Astrocyte (in vitro differentiated cells and primary cell): ENCODE measurements at regions not wholly inside any gene's neighbourhood (a gene's known extent, or its start where the extent isn't known, plus 50 kb on each side); places are given as distances from the start of the nearest gene placed in this dataset.
A peak's percentile ranks its signal among the peaks of the same experiment; 100 is the strongest.

Source experiments
- DNase-seq: peaks from one replicate; pipeline ENCODE4 v3.0.0-alpha.2; 2010; ENCODE audit warnings: low read depth
- FAIRE-seq: peaks from 2 replicates; lab custom pipeline; 2011; peaks lifted over from hg19 to GRCh38; lab: Jason Lieb, UNC
- H2AFZ ChIP-seq: 2 replicates; pipeline ENCODE4 v1.6.0; 2012; ENCODE audit warnings: low read depth, low read length, inconsistent platforms
- H3K27ac ChIP-seq: 2 replicates; pipeline ENCODE4 v1.5.1; 2011; ENCODE audit warnings: low read depth, low read length, inconsistent platforms
- H3K27me3 ChIP-seq: 2 replicates; pipeline ENCODE4 v1.6.0; 2011; ENCODE audit warnings: low read length, inconsistent platforms; ENCODE audit not compliant: insufficient read depth
- H3K36me3 ChIP-seq: 2 replicates; pipeline ENCODE4 v1.5.1; 2011; ENCODE audit warnings: low read length, inconsistent platforms; ENCODE audit not compliant: insufficient read depth
- H3K4me1 ChIP-seq: 2 replicates; pipeline ENCODE4 v1.5.1; 2011; ENCODE audit warnings: low read length, inconsistent platforms; ENCODE audit not compliant: insufficient read depth
- H3K4me2 ChIP-seq: 2 replicates; pipeline ENCODE4 v1.6.0; 2012; ENCODE audit warnings: low read length, inconsistent platforms
- H3K4me3 ChIP-seq: 2 replicates; pipeline ENCODE4 v1.5.1; 2011; ENCODE audit warnings: low read depth, mild to moderate bottlenecking, low read length, inconsistent platforms; ENCODE audit not compliant: insufficient read depth
- H3K79me2 ChIP-seq: 2 replicates; pipeline ENCODE4 v1.6.0; 2012; ENCODE audit warnings: mild to moderate bottlenecking, low read length, inconsistent platforms; ENCODE audit not compliant: insufficient read depth
- H3K9ac ChIP-seq: 2 replicates; pipeline ENCODE4 v1.6.0; 2012; ENCODE audit warnings: mild to moderate bottlenecking, low read length, inconsistent platforms
- H3K9me3 ChIP-seq: 2 replicates; pipeline ENCODE4 v1.5.1; 2012; ENCODE audit warnings: low read depth, mild to moderate bottlenecking, low read length, inconsistent platforms; ENCODE audit not compliant: insufficient read depth
- H4K20me1 ChIP-seq: 2 replicates; pipeline ENCODE4 v1.6.0; 2012; ENCODE audit warnings: low read length, inconsistent platforms; ENCODE audit not compliant: insufficient read depth
- H3K27ac Mint-ChIP-seq: one replicate; pipeline ENCODE4 v1.8.0; 2021; ENCODE audit warnings: mild to moderate bottlenecking, mixed read lengths; ENCODE audit not compliant: unreplicated experiment
- H3K27me3 Mint-ChIP-seq: one replicate; pipeline ENCODE4 v1.8.0; 2021; ENCODE audit warnings: low read depth, mixed read lengths; ENCODE audit not compliant: unreplicated experiment
- H3K36me3 Mint-ChIP-seq: one replicate; pipeline ENCODE4 v1.8.0; 2021; ENCODE audit warnings: low read depth, mixed read lengths; ENCODE audit not compliant: unreplicated experiment
- H3K4me1 Mint-ChIP-seq: one replicate; pipeline ENCODE4 v1.8.0; 2021; ENCODE audit warnings: low read depth, mixed read lengths; ENCODE audit not compliant: unreplicated experiment
- H3K4me3 Mint-ChIP-seq: one replicate; pipeline ENCODE4 v1.8.0; 2021; ENCODE audit warnings: mild to moderate bottlenecking, moderate library complexity, mixed read lengths; ENCODE audit not compliant: unreplicated experiment
- H3K9me3 Mint-ChIP-seq: one replicate; pipeline ENCODE4 v1.8.0; 2021; ENCODE audit warnings: mild to moderate bottlenecking, mixed read lengths; ENCODE audit not compliant: unreplicated experiment
- EZH2 ChIP-seq: IDR thresholded peaks from 2 replicates; pipeline ENCODE4 v1.6.1; 2012; ENCODE audit warnings: mild to moderate bottlenecking, low read length, inconsistent platforms; ENCODE audit not compliant: insufficient read depth
- TF ChIP-seq, protein P1 (sequence below): IDR thresholded peaks from 2 replicates; pipeline ENCODE4 v1.5.1; 2011; ENCODE audit warnings: low read depth, mild to moderate bottlenecking, inconsistent platforms, low read length, moderate library complexity; ENCODE audit not compliant: insufficient read depth

DNA sequence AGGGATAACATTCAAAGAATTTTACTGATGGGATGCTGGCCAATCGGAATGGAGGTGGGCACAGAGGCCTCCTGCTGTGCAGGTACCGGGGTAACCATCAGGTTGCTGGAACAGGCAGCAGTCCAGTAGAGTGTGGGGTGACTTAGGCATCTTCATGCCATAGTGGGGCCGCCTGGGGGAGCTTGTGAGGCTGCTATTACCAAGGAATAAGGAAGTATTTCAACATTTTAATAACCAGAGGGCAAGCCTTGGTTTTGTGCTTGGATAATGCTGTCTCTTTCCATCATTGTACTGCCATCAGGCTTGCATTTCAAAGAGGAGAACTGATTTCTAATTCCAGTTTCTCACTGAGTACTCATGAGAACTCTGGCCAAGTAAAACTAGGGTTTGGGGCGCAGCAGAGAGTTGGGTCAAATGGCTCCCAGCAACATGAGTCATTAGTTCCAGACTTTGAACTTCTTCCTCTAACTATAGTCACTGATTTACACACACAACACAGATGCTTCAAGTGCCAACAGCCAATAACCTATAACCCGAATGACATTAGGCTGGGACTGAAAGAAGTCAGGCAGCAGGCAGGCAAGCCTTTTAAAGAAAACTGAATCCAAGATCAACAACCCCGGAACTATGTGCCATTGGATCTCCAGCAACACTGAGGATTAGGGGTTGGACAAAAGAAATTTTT, 56.1 kb upstream of the FHL2 start:
- Histone ChIP-seq H3K27me3 (peaks cover 3% of the 10 kb centered on the region), H3K9me3 (no peaks in the 10 kb centered on the region), H3K4me3 (no peak overlapping the region), H3K4me2 (peak overlapping the region; percentile 54), H3K27ac (peak overlapping the region; percentile 81), H3K4me1 (peaks cover 21% of the 10 kb centered on the region), H3K9ac (peak overlapping the region; percentile 39), H4K20me1 (no peaks in the 10 kb centered on the region), H3K79me2 (no peaks in the 10 kb centered on the region), H3K36me3 (no peaks in the 10 kb centered on the region), H2AFZ (no peak overlapping the region)
- H3K36me3 Mint-ChIP-seq, result peaks cover 1% of the 10 kb centered on the region
- H3K27ac Mint-ChIP-seq, result peak overlapping the region; percentile 96
- DNase-seq (peak; percentile 89), FAIRE-seq (peak; percentile 45)
- no peaks in the 10 kb centered on the region for H3K27me3 Mint-ChIP-seq
- TF ChIP-seq, protein P1, sequence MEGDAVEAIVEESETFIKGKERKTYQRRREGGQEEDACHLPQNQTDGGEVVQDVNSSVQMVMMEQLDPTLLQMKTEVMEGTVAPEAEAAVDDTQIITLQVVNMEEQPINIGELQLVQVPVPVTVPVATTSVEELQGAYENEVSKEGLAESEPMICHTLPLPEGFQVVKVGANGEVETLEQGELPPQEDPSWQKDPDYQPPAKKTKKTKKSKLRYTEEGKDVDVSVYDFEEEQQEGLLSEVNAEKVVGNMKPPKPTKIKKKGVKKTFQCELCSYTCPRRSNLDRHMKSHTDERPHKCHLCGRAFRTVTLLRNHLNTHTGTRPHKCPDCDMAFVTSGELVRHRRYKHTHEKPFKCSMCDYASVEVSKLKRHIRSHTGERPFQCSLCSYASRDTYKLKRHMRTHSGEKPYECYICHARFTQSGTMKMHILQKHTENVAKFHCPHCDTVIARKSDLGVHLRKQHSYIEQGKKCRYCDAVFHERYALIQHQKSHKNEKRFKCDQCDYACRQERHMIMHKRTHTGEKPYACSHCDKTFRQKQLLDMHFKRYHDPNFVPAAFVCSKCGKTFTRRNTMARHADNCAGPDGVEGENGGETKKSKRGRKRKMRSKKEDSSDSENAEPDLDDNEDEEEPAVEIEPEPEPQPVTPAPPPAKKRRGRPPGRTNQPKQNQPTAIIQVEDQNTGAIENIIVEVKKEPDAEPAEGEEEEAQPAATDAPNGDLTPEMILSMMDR, result peak; percentile 36
- TF ChIP-seq EZH2, result no peak
- H3K4me1 Mint-ChIP-seq, result peaks cover 17% of the 10 kb centered on the region
- peaks cover 4% of the 10 kb centered on the region for H3K9me3 Mint-ChIP-seq
- peak overlapping the region; percentile 36 for H3K4me3 Mint-ChIP-seq

DNA sequence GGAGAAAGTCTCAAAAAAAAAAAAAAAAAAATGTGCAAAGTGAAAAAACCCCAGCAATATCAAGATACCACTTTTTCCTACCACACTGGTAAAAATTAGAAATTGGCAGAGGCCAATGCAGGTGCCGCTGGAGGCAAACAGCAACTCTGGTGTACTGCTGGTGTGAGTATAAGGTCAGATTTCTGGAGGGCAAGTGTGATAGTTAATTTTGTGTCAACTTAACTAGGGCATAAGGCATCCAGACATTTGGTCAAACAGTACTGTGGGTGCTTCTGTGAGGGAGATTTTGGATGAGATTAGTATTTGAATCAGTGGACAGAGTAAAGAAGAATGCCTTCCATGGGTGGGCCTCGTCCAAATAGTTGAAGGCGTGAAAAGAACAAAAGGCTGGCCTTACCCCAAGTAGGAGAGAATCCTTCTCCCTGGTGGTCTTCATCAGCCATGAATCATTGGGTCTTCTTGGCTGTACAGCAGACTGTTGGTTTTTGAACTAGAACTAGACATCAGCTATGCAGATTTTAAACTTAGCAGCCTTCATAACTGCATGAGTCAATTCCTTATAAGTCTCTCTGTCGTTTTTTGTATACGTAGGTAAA, 52.8 kb upstream of the FHL2 start:
- Histone ChIP-seq H3K27me3 (no peaks in the 10 kb centered on the region), H3K27ac (no peak overlapping the region), H3K9me3 (no peaks in the 10 kb centered on the region), H4K20me1 (no peaks in the 10 kb centered on the region), H3K79me2 (no peaks in the 10 kb centered on the region), H3K36me3 (no peaks in the 10 kb centered on the region), H2AFZ (no peak overlapping the region), H3K4me1 (peaks cover 31% of the 10 kb centered on the region), H3K9ac (no peak overlapping the region), H3K4me3 (no peak overlapping the region), H3K4me2 (no peak overlapping the region)
- Mint-ChIP-seq H3K27me3 (no peaks in the 10 kb centered on the region), H3K36me3 (peaks cover 1% of the 10 kb centered on the region), H3K9me3 (no peaks in the 10 kb centered on the region), H3K4me3 (no peak overlapping the region), H3K4me1 (peaks cover 30% of the 10 kb centered on the region), H3K27ac (peak overlapping the region; percentile 16)
- DNase-seq, result no peak
- FAIRE-seq, result no peak
- no peak for TF ChIP-seq EZH2
- TF ChIP-seq, protein P1, result no peak

DNA sequence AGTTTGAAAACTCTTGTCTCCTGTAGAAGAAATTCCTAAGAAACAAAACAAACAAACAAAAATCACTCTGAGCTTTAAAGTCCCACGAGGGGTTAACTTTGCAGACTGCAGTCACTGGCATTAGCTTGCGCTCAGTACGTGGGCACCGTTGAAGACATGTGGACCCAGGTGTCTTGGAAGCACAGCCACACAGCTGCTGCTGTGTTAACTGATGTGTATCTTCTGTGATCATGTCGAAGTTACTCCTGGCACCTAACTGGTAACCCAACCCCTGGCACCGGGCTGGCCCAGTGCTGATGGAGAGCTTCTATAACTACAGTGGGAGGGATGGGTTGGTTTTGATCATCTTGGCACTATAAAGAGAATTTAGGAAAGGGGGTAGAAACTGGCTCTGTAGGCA, 51.6 kb upstream of the FHL2 start:
- Histone ChIP-seq H3K27me3 (no peaks in the 10 kb centered on the region), H4K20me1 (no peaks in the 10 kb centered on the region), H2AFZ (no peak overlapping the region), H3K27ac (no peak overlapping the region), H3K4me3 (no peak overlapping the region), H3K79me2 (no peaks in the 10 kb centered on the region), H3K4me2 (no peak overlapping the region), H3K36me3 (no peaks in the 10 kb centered on the region), H3K9me3 (no peaks in the 10 kb centered on the region), H3K4me1 (peaks cover 22% of the 10 kb centered on the region), H3K9ac (no peak overlapping the region)
- Mint-ChIP-seq H3K9me3 (no peaks in the 10 kb centered on the region), H3K27me3 (no peaks in the 10 kb centered on the region), H3K4me1 (peaks cover 23% of the 10 kb centered on the region), H3K4me3 (no peak overlapping the region), H3K36me3 (peaks cover 1% of the 10 kb centered on the region), H3K27ac (no peak overlapping the region)
- TF ChIP-seq, protein P1, result no peak
- no peak for TF ChIP-seq EZH2
- FAIRE-seq, result no peak
- DNase-seq, result no peak
